ENCODE measurements at regions not wholly inside any gene's neighbourhood (a gene's known extent, or its start where the extent isn't known, plus 50 kb on each side); places are given as distances from the start of the nearest gene placed in this dataset.

DNA sequence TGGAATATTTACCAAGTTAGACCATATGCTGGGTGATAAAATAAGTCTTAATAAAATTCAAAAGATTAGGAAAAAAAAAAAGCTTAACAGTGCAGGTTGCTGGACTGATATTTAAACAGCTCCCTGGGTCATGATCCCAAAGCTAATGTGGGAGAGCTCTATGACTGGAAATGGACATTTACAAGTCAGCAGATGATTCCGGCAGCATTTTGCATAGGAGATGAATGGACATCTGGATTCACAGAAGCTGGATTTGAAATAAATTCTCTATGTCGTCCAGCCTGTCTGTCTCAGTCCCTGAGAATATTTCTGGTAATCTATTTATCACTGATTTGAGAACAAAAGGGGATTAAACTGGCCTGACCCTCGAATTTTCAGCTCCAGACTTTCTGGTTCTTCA, 52.3 kb upstream of the KLHL25 start:
- no peak overlapping the region for H3K27ac Mint-ChIP-seq
- Histone ChIP-seq H3K4me1 (ENCODE audit: control insufficient read depth, insufficient read depth, low read length) (no peaks in the 10 kb centered on the region), H3K36me3 (ENCODE audit: control insufficient read depth, insufficient read depth, low read length) (no peaks in the 10 kb centered on the region), H3K9me3 (ENCODE audit: control insufficient read depth, low read length) (peaks cover 4% of the 10 kb centered on the region), H3K4me3 (ENCODE audit: low read length) (no peak overlapping the region), H3K27me3 (ENCODE audit: control insufficient read depth, insufficient read depth, low read length, poor library complexity, severe bottlenecking) (no peaks in the 10 kb centered on the region), H3K9ac (ENCODE audit: extremely low read depth, low read length, poor library complexity, severe bottlenecking) (no peak overlapping the region), H3K27ac (ENCODE audit: low read depth, low read length) (no peak overlapping the region)
- WGBS, 2 experiments (ENCODE audit: insufficient coverage in 1 of 2, insufficient read length in 1 of 2), result 78 to 85% methylated on average over 3 of the region's 3 CpGs
- H3K36me3 Mint-ChIP-seq (ENCODE audit: low read depth), result no peaks in the 10 kb centered on the region
- no peak overlapping the region for H3K4me3 Mint-ChIP-seq
- DNase-seq, result no peak
- H3K27me3 Mint-ChIP-seq (ENCODE audit: insufficient read depth), result peaks cover 5% of the 10 kb centered on the region
- peaks cover 3% of the 10 kb centered on the region for H3K4me1 Mint-ChIP-seq
- TF ChIP-seq, protein P1, sequence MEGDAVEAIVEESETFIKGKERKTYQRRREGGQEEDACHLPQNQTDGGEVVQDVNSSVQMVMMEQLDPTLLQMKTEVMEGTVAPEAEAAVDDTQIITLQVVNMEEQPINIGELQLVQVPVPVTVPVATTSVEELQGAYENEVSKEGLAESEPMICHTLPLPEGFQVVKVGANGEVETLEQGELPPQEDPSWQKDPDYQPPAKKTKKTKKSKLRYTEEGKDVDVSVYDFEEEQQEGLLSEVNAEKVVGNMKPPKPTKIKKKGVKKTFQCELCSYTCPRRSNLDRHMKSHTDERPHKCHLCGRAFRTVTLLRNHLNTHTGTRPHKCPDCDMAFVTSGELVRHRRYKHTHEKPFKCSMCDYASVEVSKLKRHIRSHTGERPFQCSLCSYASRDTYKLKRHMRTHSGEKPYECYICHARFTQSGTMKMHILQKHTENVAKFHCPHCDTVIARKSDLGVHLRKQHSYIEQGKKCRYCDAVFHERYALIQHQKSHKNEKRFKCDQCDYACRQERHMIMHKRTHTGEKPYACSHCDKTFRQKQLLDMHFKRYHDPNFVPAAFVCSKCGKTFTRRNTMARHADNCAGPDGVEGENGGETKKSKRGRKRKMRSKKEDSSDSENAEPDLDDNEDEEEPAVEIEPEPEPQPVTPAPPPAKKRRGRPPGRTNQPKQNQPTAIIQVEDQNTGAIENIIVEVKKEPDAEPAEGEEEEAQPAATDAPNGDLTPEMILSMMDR (conservative IDR thresholded peaks at IDR 0.05), result no peak
- H3K9me3 Mint-ChIP-seq, result no peaks in the 10 kb centered on the region

DNA sequence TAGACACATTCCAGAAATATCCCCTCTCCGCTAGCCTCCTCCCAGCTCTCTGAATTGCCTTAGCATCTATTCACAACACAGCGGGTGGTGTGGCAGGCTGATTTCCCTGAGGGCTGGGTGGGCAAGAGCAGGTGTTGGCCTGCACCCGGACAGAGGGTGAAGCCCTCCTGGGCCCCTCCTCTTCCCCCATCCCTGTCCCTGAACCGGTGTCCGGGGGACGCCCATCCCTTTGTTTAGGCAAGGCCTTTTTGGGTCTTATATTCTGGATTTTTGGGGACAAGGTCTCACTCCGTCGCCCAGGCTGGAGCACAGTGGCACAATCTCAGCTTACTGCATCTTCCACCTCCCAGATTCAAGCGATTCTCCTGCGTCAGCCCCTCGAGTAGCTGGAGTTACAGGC, 55.2 kb upstream of the KLHL25 start:
- no peaks in the 10 kb centered on the region for H3K27me3 ChIP-seq (ENCODE audit: control insufficient read depth, insufficient read depth, low read length, poor library complexity, severe bottlenecking)
- Mint-ChIP-seq H3K27me3 (ENCODE audit: insufficient read depth) (peaks cover 5% of the 10 kb centered on the region), H3K27ac (no peak overlapping the region), H3K9me3 (no peaks in the 10 kb centered on the region), H3K4me3 (no peak overlapping the region), H3K36me3 (ENCODE audit: low read depth) (no peaks in the 10 kb centered on the region), H3K4me1 (peaks cover 3% of the 10 kb centered on the region)
- H3K27ac ChIP-seq (ENCODE audit: low read depth, low read length), result no peak overlapping the region
- peak; percentile 36 for DNase-seq
- H3K4me1 ChIP-seq (ENCODE audit: control insufficient read depth, insufficient read depth, low read length), result no peaks in the 10 kb centered on the region
- no peaks in the 10 kb centered on the region for H3K36me3 ChIP-seq (ENCODE audit: control insufficient read depth, insufficient read depth, low read length)
- H3K4me3 ChIP-seq (ENCODE audit: low read length), result no peak overlapping the region
- TF ChIP-seq, protein P1 (conservative IDR thresholded peaks at IDR 0.05), result no peak
- WGBS, 2 experiments (ENCODE audit: insufficient coverage in 1 of 2, insufficient read length in 1 of 2), result 86 to 89% methylated on average over 6 to 11 of the region's 11 CpGs
- peaks cover 4% of the 10 kb centered on the region for H3K9me3 ChIP-seq (ENCODE audit: control insufficient read depth, low read length)
- H3K9ac ChIP-seq (ENCODE audit: extremely low read depth, low read length, poor library complexity, severe bottlenecking), result no peak overlapping the region

DNA sequence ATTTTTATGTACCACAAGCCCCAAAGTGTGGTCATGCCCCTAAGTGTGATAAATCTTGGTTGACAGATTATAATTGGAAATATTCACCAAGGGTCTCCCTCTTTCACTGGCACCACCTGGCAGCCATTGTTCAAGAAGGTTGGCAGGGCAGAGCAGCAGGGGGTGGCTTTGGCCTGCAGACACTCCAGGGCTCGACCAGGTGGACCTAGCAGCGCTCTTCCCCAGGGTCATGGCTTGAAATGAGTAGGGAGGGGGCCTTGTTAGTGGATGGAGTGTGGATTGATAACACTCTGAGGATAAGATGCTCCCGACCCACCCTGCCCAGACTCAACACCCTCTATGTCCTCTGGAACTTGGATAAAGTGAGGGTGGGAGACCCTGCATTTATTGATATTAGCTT, 58.2 kb upstream of the KLHL25 start:
- Histone ChIP-seq H3K4me1 (ENCODE audit: control insufficient read depth, insufficient read depth, low read length) (no peaks in the 10 kb centered on the region), H3K36me3 (ENCODE audit: control insufficient read depth, insufficient read depth, low read length) (no peaks in the 10 kb centered on the region), H3K9me3 (ENCODE audit: control insufficient read depth, low read length) (no peaks in the 10 kb centered on the region), H3K27ac (ENCODE audit: low read depth, low read length) (no peak overlapping the region), H3K27me3 (ENCODE audit: control insufficient read depth, insufficient read depth, low read length, poor library complexity, severe bottlenecking) (peaks cover 9% of the 10 kb centered on the region), H3K4me3 (ENCODE audit: low read length) (no peak overlapping the region), H3K9ac (ENCODE audit: extremely low read depth, low read length, poor library complexity, severe bottlenecking) (no peak overlapping the region)
- H3K36me3 Mint-ChIP-seq (ENCODE audit: low read depth), result no peaks in the 10 kb centered on the region
- H3K9me3 Mint-ChIP-seq, result no peaks in the 10 kb centered on the region
- TF ChIP-seq, protein P1 (conservative IDR thresholded peaks at IDR 0.05), result no peak
- peaks cover 2% of the 10 kb centered on the region for H3K4me1 Mint-ChIP-seq
- 77 to 80% methylated on average over 1 to 3 of the region's 3 CpGs for WGBS, 2 experiments (ENCODE audit: insufficient coverage in 1 of 2, insufficient read length in 1 of 2)
- no peak overlapping the region for H3K4me3 Mint-ChIP-seq
- no peak overlapping the region for H3K27ac Mint-ChIP-seq
- peaks cover 8% of the 10 kb centered on the region for H3K27me3 Mint-ChIP-seq (ENCODE audit: insufficient read depth)
- peak; percentile 24 for DNase-seq

Data from endodermal cell (in vitro differentiated cells).